ENCODE measurements at regions not wholly inside any gene's neighbourhood (a gene's known extent, or its start where the extent isn't known, plus 50 kb on each side); places are given as distances from the start of the nearest gene placed in this dataset.

DNA sequence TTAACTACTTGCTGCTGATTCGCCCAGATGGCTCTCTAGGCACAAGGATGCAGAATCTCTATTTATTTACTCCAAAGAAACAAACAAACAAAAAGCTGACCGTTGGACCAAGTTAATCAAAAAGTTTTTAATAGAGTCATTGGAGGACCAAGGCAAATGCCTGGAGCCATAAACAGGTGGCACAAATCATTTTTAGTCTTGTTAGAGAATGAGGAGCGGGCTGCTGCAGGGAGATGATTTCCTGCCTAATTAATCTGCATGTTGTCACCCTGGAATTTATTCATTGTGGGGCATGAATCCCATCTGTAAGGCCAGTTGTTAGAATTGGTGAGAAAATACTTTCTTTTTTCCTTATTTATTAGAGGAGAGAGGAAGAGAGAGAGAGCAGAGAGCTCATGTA is 147.4 kb upstream of the GATB start:
- DNase-seq, result no peak
- H3K27me3 ChIP-seq, result no peaks in the 10 kb centered on the region
- H3K4me1 ChIP-seq, result no peaks in the 10 kb centered on the region
- intact Hi-C loops (cut with DNase I), result no loop called here
- H3K36me3 ChIP-seq, result no peaks in the 10 kb centered on the region
- TF ChIP-seq, protein P1, sequence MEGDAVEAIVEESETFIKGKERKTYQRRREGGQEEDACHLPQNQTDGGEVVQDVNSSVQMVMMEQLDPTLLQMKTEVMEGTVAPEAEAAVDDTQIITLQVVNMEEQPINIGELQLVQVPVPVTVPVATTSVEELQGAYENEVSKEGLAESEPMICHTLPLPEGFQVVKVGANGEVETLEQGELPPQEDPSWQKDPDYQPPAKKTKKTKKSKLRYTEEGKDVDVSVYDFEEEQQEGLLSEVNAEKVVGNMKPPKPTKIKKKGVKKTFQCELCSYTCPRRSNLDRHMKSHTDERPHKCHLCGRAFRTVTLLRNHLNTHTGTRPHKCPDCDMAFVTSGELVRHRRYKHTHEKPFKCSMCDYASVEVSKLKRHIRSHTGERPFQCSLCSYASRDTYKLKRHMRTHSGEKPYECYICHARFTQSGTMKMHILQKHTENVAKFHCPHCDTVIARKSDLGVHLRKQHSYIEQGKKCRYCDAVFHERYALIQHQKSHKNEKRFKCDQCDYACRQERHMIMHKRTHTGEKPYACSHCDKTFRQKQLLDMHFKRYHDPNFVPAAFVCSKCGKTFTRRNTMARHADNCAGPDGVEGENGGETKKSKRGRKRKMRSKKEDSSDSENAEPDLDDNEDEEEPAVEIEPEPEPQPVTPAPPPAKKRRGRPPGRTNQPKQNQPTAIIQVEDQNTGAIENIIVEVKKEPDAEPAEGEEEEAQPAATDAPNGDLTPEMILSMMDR (IDR thresholded peaks at IDR 0.05), result no peak
- H3K27ac ChIP-seq, result no peak overlapping the region
- no peak overlapping the region for H3K4me3 ChIP-seq
- 59 to 73% methylated on average over 3 of the region's 3 CpGs for WGBS, 2 donors
- peaks cover 0 to 9% (median 0%) of the 10 kb centered on the region in 11 donors for H3K9me3 ChIP-seq
- ATAC-seq, result no peak

DNA sequence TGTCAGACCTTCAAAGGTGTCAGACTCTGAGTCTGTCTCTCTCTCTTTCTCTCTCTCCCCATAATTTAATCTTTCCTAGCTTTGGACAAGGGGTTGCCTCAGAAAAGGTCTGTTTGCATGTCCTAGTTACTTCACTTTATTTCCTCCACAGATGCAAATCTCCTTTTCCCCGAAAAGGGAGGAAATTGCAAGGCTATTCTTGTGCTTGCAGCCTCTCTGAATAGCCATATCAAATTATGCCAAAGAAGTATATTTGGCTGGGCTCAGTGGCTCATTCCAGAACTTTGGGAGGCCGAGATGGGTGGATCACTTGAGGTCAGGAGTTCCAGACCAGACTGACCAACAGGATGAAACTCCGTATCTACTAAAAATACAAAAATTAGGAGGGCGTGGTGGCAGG is 145.6 kb upstream of the GATB start:
- intact Hi-C loops (cut with DNase I), result no loop called here
- DNase-seq (no peak), ATAC-seq (no peak)
- no peak overlapping the region for H3K4me3 ChIP-seq
- H3K27ac ChIP-seq, result no peak overlapping the region
- no peaks in the 10 kb centered on the region for H3K36me3 ChIP-seq
- WGBS, 2 donors, result 60 to 66% methylated on average over 4 of the region's 4 CpGs
- H3K27me3 ChIP-seq, result no peaks in the 10 kb centered on the region
- no peaks in the 10 kb centered on the region for H3K4me1 ChIP-seq
- TF ChIP-seq, protein P1 (IDR thresholded peaks at IDR 0.05), result no peak
- H3K9me3 ChIP-seq, result peaks cover 0 to 26% (median 5%) of the 10 kb centered on the region in 11 donors

DNA sequence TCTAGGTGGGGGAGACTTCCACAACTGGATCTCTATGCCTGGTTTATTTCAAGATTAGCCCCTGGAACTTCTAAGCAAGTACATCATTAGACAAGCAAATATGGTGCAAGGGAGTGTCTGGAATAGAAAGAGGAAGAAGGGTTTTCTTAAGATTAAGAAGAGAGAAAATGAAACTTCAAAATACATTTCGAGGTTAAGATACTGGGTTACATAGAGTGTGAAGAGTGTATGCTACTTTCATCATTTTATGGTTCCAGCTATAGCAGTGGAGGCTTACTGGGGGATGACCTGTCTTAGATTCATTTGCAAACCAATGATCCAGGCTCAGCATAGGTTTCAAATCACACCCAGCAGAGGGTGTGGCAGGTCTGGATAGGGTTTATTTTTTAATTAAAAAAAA is 144.4 kb upstream of the GATB start:
- H3K9me3 ChIP-seq, result peaks cover 0 to 33% (median 5%) of the 10 kb centered on the region in 11 donors
- intact Hi-C loops (cut with DNase I), result no loop called here
- no peaks in the 10 kb centered on the region for H3K4me1 ChIP-seq
- ATAC-seq (no peak), DNase-seq (no peak)
- H3K27ac ChIP-seq, result no peak overlapping the region
- H3K4me3 ChIP-seq, result no peak overlapping the region
- no peaks in the 10 kb centered on the region for H3K36me3 ChIP-seq
- no peaks in the 10 kb centered on the region for H3K27me3 ChIP-seq
- TF ChIP-seq, protein P1 (IDR thresholded peaks at IDR 0.05), result no peak
- WGBS, 2 donors, result 61 to 77% methylated on average over 1 of the region's 1 CpG

DNA sequence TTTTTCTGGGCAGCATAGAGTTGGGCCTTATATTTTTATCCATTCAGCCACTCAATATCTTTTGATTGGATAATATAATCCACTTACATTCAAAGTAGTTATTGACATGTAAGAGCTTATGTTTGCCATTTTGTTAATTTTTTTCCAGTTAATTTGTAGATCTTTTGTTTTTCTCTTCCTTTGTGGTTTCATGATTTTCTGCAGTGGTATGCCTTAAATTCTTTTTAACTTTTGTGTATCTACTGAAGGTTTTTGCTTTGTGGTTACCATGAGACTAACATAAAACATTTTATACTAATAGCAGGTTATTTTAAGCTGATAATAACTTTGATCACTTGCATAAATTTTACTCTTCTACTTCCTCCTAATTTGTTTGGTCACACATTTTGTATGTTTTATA is 140.8 kb upstream of the GATB start:
- no peak overlapping the region for H3K4me3 ChIP-seq
- no peaks in the 10 kb centered on the region for H3K27me3 ChIP-seq
- no peaks in the 10 kb centered on the region for H3K36me3 ChIP-seq
- H3K4me1 ChIP-seq, result no peaks in the 10 kb centered on the region
- intact Hi-C loops (cut with DNase I), result no loop called here
- ATAC-seq (no peak), DNase-seq (no peak)
- no peak overlapping the region for H3K27ac ChIP-seq
- TF ChIP-seq, protein P1 (IDR thresholded peaks at IDR 0.05), result no peak
- peaks cover 0 to 33% (median 5%) of the 10 kb centered on the region in 11 donors for H3K9me3 ChIP-seq

DNA sequence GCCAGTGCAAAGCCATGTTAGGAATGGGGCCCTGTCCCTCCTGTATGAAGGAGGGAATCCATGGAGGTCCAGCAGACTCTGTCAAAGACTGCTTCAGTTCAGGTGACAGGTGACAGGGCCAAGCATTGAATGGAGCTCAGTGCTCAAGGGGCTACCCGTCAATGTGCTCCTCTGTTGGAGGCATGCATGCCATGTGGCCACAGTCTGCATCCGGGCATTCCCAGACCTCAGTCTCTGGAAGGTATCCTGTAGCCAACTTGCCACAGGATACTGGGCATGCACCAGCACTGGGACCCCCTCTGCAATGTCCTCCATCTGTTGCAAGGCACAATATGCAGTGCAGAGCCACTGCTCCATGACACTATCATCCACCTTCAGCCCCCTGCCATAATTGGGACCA is 136.1 kb upstream of the GATB start:
- H3K27ac ChIP-seq, result no peak overlapping the region
- H3K36me3 ChIP-seq, result no peaks in the 10 kb centered on the region
- WGBS, 2 donors, result 91 to 97% methylated on average over 2 of the region's 2 CpGs
- H3K9me3 ChIP-seq, result peaks cover 0 to 11% (median 0%) of the 10 kb centered on the region in 11 donors
- ATAC-seq, result no peak
- intact Hi-C loops (cut with DNase I), result no loop called here
- DNase-seq, result no peak
- no peaks in the 10 kb centered on the region for H3K27me3 ChIP-seq
- H3K4me3 ChIP-seq, result no peak overlapping the region
- no peaks in the 10 kb centered on the region for H3K4me1 ChIP-seq
- TF ChIP-seq, protein P1 (IDR thresholded peaks at IDR 0.05), result no peak

Data from heart right ventricle (tissue), 16 donors.